HG03039 (cell line): ENCODE measurements at regions not wholly inside any gene's neighbourhood (a gene's known extent, or its start where the extent isn't known, plus 50 kb on each side); places are given as distances from the start of the nearest gene placed in this dataset.

ENCODE experiments used
- ATAC-seq: cut with Tn5 transposase; IDR thresholded peaks from one replicate; pipeline ENCODE4 v1.9.1; 2021; ENCODE audit warnings: mild to moderate bottlenecking, moderate library complexity; ENCODE audit not compliant: unreplicated experiment

DNA sequence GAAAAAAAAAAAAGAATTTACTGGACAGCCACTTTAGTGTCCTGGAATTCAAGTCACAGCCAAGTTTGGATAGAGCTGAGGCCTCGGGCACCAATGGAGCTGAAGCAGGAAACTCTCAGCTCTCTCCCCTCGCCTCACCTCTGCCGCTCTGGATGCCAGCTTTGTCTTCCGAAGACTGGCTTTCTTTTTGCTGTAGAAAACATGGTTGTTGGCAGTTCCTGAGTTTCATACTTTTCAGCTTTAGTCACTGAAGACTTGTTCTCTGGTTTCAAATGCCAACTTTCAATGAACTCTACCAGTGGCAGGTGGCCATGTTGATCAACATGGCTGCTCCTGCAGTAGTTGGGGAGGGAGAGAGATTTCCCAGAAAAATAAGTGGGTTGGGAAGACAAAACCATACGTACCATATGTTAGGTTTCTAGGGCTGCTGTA lies 142.2 kb downstream of the SNX18 start:
- ATAC-seq = no peak

DNA sequence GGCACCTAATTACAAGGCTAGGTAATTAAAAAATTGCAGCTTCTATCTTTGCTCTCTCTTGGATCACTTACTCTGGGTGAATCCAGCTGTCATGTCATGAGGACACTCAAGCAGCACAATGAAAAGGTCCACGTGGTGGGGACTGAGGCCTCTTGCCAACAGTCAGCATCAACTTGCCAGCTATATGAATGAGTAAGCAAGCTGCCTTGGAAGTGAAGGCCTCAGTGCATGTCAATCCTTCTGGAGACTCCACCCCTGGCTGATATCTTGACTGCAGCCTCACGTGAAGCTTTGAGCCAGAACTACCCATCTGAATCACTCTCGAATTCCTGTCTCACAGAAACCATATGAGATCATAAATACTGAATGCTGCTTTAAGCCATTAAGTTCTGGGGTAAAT lies 140.5 kb downstream of the SNX18 start:
- no peak for ATAC-seq

DNA sequence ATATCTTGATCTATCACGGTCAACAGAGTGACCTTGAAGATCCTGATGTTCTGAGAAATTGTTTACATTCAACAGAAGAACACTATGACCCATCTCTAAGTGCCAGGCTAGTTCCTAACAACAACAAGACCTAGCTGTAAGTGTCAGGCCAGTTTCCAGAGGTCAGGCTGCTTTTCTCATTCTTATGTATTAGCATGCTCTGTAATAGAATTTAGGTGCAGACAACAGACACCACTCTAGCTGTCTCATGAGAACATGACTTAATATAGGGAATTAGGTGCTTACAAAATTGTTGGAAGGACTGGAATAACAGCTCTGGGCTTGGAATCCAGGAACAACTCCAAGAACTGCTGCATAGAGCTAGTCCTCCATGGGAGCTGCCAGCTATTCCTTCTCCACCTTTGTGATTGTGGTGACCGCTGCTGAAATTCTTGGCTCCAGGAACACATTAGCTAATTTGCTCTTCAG lies 138.7 kb downstream of the SNX18 start:
- no peak for ATAC-seq

DNA sequence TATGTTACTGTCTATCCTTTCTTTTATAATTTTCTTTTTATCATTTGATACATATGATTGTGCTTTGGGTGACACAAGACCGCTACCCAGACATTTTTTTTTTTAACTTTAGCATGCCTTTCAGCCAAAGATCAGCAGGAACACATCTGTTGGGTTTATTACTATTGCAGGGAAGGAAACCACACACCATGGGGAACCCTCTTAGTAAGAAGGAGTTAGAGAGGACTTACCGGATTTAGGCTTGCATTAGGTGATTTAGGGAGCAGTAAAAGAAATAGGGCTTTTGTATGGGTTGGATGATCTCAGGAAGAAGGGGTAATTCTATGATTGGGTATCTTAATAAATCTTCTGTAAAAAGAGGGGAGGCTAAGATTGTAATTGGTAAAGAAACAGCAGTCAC lies 138.2 kb downstream of the SNX18 start:
- ATAC-seq = no peak

DNA sequence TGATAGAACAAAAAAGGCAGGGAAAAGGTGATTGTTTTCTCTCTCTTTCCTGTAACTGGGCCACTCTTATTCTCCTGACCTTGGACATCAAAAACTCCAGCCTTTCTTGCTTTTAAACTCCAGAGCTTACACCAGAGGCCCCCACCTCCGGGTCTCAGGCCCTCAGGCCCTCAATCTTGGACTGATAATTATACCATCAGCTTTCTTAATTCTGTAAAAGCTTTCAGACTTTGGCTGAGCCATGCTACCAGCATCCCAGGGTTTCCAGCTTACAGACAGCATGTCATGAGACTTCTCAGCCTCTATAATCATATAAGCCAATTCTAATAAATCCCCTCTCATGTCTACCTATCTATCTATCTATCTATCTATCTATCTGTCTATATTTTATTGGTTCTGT lies 137.7 kb downstream of the SNX18 start:
- ATAC-seq = no peak

DNA sequence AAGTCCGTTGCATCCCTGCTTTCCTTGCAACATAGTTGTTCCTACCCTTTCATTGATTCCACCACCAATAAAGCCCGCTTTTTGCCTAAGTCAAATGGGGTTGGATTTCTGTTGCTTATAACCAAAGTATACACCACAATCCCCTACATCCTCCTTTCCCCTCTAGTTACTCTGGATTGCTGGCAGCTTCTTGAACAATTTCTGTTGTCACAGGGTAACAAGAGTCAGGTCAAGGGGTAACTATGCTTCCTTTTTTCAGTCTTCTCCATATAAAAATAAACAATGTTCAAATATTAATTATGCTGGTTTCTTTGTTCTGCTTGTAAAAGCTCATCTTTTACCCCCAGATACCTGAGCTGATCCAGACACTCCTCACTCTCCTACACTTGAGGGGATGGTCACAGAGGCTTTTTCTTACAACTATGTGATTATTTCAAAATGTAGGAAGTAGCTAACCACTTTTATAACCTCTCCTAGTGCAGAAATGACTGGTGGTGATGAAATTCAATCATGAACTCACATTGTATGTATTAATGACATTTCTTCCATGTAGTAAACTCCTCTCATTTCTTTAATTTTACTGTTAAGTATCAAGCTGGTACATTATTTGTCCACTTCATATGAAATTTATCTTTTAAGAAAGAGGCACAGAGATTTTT lies 136.5 kb downstream of the SNX18 start:
- no peak for ATAC-seq

DNA sequence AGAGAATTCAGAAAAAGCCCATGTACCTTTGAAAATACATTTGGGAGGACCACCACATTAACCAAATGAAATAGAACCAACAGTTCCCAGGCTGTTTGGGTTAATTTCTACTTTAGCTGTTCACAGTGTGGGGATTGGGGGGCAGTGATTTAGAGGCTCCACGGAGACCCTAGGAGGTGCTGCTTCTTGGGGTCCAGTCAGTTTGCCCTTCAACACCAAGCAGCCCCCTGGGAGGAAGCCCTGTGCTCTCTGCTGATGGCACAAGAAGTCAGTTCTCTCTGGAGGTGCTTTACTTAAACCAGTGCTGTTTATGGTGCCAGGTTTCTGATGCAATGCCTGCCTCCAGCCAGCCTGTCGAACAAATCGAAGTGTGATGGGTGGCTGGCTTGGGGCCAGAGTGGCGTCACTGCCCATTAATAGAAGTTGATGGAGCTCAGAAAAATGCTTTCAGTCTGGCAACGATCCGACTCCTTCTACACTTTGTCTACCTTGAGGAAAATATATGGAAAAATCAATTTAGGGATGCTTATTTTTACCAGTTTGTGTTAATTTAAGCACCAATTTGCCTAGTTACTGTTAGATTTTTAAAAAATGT lies 134.0 kb downstream of the SNX18 start:
- no peak for ATAC-seq

DNA sequence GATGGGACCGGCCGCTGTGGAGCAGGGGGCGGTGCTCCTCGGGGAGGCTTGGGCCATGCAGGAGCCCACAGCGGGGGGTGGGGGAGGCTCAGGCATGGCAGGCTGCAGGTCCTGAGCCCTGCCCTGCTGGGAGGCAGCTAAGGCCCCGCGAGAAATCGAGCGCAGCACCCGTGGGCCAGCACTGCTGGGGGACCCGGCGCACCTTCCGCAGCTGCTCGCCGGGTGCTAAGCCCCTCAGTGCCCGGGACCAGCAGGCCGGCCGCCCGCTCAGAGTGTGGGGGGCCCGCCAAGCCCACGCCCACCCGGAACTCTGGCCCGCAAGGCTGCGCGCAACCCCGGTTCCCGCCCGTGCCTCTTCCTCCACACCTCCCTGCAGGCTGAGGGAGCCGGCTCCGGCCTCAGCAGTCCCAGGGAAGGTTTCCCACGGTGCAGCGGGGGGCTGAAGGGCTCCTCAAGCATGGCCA lies 131.5 kb downstream of the SNX18 start:
- no peak for ATAC-seq

DNA sequence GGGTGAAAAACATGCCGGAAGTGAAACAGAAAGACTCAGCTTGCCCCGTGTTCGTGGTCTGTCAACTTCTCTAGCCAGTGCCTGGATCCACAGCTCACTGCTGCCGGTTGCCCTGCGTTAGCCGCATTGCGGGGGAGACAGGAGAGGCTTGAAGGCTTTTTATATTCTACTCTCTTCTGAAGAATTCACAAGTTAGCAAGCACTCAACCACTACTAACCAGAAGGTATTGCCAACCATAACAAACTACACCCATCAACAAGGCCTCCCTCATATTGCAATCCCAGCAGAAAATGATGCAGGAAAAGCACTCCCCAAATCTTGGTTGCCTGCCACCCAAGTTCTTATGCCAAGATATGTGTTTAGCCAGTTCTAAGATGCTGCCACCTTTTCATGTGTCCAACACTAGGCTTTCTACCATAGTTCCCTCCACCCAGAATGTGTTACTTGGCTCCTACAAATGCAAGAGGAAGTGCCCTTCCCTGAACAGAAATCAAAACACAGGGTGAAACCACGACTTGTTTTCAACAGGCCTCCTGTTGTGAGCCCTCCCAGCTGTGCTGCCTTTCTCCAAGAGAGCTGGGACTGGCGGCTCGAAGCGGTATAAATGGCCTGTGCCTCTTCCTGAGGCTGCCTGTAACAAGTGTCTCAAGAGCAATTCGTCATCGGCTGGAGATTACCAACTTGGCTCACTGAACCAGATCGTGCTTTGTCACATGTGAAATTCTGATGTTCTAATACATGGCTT lies 129.0 kb downstream of the SNX18 start:
- peak; percentile 85 for ATAC-seq

DNA sequence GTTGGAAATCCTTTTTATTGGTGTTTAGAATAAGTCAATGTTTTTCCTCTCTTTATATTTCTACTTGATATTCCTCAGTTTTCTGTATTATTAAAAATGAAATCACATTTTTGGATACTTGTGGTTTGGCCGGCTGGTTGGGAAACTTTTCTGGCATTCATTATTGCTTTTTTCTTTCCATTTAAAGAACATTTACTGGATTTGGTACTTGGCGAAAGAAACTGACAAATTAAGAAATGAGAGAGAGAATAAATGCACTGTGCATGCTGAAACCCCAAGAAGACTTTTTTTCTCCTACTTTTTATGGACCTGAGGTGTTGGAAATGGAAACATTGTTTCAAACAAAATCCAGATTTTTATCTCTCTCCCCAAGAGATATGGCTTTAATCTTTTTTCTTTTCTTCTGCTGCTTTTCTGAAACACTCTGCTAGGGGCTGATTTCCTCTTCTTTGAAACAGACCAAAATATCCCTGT lies 128.4 kb downstream of the SNX18 start:
- no peak for ATAC-seq

DNA sequence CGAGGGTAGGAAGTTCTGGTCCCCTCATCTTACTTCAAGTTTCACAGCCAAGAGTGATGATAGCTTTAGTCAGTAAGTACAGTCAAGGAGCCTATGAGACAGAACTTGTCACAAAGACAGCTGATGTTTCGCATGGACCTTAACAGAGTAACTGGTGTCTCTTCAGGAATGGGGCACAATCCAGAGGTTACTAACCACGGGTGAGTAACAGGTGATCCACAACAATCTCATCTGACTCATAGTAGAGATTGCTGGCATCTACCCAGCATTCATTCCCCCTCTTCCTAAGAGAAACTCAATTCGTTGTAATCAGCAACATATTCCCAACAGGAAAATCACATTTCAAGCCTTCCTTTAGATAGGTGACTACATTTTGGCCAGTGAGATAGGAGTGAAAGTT lies 126.7 kb downstream of the SNX18 start:
- ATAC-seq = no peak

DNA sequence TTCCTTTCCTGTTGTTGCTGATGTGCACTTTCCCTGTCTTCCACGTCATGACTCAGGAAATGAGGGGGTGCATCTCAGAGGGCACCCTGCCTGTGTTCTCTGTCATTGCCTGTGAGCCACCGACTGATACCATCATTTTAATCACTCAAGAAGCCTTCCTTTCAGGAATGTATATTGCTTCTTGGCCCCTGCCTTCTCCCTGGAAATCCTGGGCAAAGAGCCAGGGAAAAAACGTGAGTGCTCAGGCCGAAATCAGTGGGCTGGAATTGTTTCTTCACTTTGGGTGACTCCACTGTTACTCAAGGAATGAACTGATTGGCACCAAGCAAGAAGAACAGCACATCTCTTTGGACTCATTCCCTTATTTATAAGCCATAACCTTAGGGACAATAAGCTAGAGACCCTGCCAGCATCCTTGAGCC lies 126.1 kb downstream of the SNX18 start:
- ATAC-seq = no peak

DNA sequence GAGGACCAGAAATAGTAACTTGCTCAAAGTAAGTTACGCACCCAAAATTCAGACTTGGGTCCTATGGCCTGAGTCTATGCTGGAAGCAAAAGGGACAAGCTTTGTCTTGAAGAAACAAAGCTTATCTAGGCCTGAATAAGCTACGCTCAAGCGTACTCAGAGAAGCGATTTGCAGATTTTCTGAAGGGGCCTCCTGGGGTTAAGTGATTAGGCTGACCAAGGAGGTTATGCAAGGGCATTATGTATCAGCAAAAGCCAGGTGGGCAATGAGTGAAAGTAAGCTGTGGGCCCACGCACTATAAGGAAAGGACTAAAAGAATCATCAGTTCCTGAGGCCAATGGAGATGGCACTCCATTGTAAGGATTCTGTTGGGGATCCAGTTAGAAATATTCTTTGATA lies 122.1 kb downstream of the SNX18 start:
- no peak for ATAC-seq

DNA sequence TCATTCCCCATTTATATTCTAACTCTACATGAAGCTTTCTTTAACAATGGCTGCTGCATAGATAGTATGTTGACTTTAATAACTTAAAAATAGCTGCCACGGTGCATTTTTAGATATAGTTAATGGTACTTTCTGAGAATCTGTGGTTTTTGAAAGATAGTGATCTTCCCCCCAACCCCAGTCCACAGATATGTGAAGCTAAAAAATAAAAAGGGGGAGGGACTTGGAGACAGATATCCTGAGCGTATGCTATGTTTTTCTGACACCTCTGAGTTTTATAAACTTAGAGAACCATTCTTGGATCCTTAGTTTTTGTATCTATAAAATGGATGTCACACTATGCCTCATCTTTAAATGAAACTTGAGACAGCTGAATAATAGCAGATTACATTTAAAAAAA lies 120.5 kb downstream of the SNX18 start:
- ATAC-seq = no peak

DNA sequence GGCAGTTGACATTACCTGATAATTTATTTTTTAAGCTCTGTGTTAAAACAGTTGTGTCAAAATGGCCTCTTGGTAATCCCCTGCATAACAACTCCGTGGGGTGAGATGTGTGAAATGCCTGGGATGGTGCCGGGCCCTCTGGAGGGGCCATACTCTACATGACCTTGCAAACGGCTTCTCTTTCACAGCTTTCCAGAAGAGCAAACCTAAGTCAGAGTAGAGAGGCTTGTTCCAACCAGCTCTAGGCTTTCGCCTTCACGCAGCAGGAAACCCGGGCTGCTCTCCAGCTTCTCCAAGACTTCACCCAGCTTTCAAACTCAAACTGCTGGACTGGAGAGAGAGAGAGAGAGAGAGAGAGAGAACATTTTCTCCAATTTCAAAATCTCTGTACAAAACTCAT lies 120.1 kb downstream of the SNX18 start:
- ATAC-seq = no peak

DNA sequence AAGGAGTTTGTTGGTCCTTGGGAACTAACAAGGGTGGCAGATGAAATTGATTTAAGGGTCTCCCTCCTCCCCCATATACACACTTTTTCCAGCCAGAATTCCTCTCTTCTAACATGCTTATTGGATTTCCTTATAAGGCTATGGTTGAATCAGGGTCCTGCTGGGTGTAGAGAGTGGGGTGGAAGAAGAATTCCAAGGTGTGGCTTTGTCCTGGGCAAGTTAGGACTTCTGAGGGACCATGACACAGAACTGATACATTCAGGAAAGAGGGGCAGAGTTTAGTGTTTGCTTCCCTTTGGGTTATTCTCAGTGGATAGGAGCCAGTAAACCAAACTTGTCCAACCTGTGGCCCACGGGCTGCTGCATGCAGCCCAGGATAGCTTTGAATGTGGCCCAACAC lies 116.5 kb downstream of the SNX18 start:
- ATAC-seq = no peak

DNA sequence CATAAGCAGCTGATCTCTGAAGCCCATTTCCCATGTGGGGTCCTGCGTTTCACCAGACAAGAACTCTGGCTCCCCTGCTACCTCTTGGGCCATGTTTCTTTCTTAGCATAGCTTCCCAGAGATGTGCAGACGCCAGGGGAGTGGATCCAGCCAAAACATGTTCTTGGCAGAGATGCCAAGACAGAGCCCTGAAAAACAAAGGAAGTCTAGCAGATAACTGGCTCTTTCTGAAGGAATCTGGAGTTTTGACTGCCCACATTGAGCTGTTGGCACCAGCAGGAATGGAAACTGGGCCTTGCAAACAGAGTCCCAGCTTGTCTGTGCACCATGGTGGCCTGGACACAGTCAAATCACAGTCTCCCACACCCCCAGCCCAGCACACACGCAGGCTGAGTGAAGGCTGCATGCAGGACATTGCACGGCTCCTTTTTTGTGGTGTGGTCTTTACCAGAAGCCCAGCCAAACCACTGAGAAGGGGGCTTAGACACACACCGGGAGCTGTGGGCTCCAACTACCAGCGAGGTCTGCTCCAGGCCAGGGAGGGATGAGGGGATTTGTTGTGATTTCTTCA lies 114.7 kb downstream of the SNX18 start:
- no peak for ATAC-seq

DNA sequence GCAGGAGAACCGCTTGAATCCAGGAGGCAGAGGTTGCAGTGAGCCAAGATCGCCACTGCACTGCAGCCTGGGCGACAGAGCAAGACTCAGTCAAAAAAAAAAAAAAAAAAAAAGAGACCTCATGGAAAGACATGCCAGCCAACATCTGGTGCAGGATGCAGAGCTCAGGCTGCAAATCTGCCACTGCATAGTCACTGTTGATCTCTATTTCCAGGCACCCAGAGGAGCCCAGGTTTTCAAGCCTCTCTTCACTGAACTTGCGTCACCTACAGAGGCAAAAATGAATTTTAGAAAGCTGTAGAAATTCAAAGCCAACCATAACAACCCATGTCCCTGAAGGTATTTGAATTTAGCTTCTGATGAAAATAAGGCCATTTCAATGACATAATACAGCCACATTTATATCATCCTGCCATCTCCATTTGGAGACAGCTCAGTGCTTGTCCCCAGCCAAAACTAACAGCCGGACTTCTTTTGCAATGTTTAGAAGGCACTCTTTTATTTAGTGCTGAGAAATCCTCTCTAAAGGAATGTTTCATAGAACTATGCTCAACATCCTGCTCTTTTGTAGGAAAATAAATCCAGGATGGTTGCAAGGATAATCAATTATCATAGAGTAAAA lies 113.3 kb downstream of the SNX18 start:
- no peak for ATAC-seq

DNA sequence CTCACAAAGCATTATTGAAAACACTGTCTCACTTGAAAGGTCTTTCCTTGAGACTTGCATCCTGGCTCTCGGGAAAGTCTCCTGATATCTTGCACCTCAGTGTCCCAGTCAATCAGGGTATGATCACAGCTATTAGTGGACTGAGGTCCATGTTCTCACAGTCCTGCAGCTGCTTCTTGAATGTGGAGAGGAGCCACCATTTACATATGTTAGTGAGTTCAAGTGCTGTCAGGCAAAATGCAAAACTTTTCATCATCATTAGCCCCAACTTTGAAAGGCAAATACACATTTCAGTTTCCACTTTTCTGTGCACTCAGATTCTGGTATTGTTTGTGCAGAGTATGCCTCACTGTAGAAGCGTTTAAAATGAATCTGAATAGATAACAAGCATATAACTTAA lies 111.6 kb downstream of the SNX18 start:
- ATAC-seq = no peak

DNA sequence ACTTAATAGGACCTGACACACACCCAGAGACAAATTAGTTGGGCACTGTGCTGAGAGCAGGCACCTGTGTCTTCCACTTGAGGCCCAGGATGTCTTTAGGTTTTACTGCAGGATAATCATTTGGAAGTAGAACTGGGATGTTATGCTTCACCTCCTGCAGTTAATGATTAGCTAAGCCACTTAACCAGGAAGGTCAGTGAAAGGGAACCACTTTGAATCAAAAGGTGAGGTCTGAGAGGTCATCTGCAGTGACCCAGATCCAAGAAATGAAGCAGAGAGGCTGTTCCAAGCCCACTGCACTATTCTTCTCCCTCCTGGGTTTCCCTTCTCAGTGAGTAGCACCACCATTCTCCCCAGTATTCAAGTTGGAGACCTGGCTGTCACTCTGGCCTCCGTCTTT lies 110.5 kb downstream of the SNX18 start:
- ATAC-seq = no peak

DNA sequence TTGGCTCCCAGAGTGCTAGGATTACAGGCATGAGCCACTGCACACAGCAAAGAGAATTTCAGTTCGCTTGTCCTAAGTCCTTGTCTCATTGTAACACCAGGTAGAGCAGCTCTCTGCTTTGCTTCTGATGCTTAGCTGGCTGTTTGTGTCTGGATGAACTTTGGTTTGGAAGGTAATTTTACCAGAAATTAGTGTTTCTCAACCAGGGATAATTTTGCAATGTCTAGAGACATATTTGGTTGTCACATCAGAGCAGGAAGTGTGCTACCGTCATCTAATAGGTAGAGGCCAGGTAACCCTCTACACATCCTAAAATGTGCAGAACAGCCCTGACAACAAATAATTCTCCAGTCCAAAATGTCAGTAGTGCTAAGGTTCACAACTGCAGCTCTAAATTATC lies 108.8 kb downstream of the SNX18 start:
- ATAC-seq = no peak
